Transverse colon (tissue), 4 donors: ENCODE measurements at regions not wholly inside any gene's neighbourhood (a gene's known extent, or its start where the extent isn't known, plus 50 kb on each side); places are given as distances from the start of the nearest gene placed in this dataset.

Experiments used
- DNase-seq: peaks from one replicate; pipeline ENCODE4 v3.0.0-alpha.2; 2019
- H3K27ac ChIP-seq, 4 donors: fragments of 200-600 bp; sonication (generic); 2 replicates each; pipeline ENCODE4 v1.5.1; 2016 to 2018; ENCODE audit warnings: inconsistent platforms in 4 of 4
- H3K27me3 ChIP-seq: fragments of 200-600 bp; sonication (generic); 2 replicates; pipeline ENCODE4 v1.5.1; 2017; ENCODE audit warnings: inconsistent platforms
- H3K36me3 ChIP-seq, 4 donors: fragments of 200-600 bp; sonication (generic); 2 replicates each; pipeline ENCODE4 v1.5.1; 2017 to 2019; ENCODE audit warnings: inconsistent platforms in 4 of 4
- H3K4me1 ChIP-seq, 4 donors: fragments of 200-600 bp; sonication (generic); 2 replicates each; pipeline ENCODE4 v1.5.1; 2017 to 2020; ENCODE audit warnings: inconsistent platforms in 4 of 4
- H3K4me3 ChIP-seq, 4 donors: fragments of 200-600 bp; sonication (generic); 1 replicate in 1 of 4; 2 replicates in 3 of 4; pipeline versions ENCODE4 v1.5.1 to v1.6.1; 2017 to 2019; ENCODE audit warnings: inconsistent platforms in 4 of 4
- H3K9me3 ChIP-seq, 2 donors: fragments of 200-600 bp; sonication (generic); 2 replicates each; pipeline ENCODE4 v1.5.1; 2017 to 2019; ENCODE audit warnings: inconsistent platforms in 2 of 2
- CTCF ChIP-seq, 5 experiments: fragments of 200-600 bp in 3 of 5; fragments of 450-650 bp in 2 of 5; sonication (generic) in 3 of 5; IDR thresholded peaks; 1 replicate in 2 of 5; 2 replicates in 3 of 5; pipeline ENCODE4 v1.5.1; 2016 to 2017; ENCODE audit warnings: antibody characterized with exemption in 5 of 5, inconsistent platforms in 3 of 5, mild to moderate bottlenecking in 2 of 5, moderate library complexity in 1 of 5
- EP300 ChIP-seq: sonication (generic); formaldehyde crosslinking; IDR thresholded peaks from one replicate; pipeline ENCODE4 v1.6.1; 2017; ENCODE audit warnings: antibody characterized with exemption, low read depth
- POLR2A ChIP-seq: fragments of 450-650 bp; IDR thresholded peaks from one replicate; pipeline ENCODE4 v1.6.1; 2016; ENCODE audit warnings: antibody characterized with exemption, mild to moderate bottlenecking, moderate library complexity
- POLR2AphosphoS5 ChIP-seq, 3 donors: sonication (generic); formaldehyde crosslinking; IDR thresholded peaks; one replicate each; pipeline ENCODE4 v1.6.1; 2016; ENCODE audit warnings: antibody characterized with exemption in 3 of 3
- WGBS, 2 donors: methylation state at CpG; one replicate each; pipeline ENCODE4 v1.1.5; 2018; ENCODE audit warnings: low coverage in 1 of 2; 5-methylcytosine and 5-hydroxymethylcytosine counted together
- in situ Hi-C, 4 donors: fragments of 200-750 bp; cut with MboI; loops; one replicate each; pipeline versions ENCODE4 v1.15.0 to v1.15.1; 2017; ENCODE audit warnings: low sequenced_read_pairs in 3 of 4, low pct_ligation_motif_present in 1 of 4, low pct_unique_long_range_greater_than_20kb in 1 of 4
- intact Hi-C: fragments of 100-400 bp; cut with DNase I; formaldehyde crosslinking; loops from one replicate; pipeline ENCODE4 v1.15.1; 2023; ENCODE audit warnings: low total_unique reads

DNA sequence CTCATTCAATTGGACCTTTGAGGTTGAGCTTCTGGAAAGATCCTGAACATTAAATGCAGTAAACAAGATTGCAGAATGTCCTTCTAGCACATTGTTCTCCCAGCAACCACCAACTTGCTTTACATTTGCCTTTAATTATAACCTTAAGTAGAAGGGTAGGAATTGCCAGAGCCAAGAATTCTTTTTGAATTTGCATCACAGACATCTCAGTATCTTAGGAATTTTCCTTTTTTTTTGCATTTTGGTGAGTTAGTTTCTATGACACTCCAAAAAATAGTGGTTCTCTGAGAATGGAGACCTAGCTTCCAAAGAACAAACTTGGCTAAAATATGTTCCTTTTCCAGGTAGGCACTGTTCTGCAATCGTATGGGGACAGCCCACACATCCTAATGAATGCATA lies 456.0 kb downstream of the GATA3 start:
- TF ChIP-seq POLR2A = no peak
- no peak for TF ChIP-seq EP300
- TF ChIP-seq POLR2AphosphoS5 (IDR thresholded peaks at IDR 0.05) = no peak
- TF ChIP-seq CTCF (IDR thresholded peaks at IDR 0.05) = no peak
- intact Hi-C loops (no loop called here), in situ Hi-C loops (no loop called here)
- Histone ChIP-seq H3K4me3 (no peak overlapping the region), H3K4me1 (no peaks in the 10 kb centered on the region), H3K27me3 (no peaks in the 10 kb centered on the region), H3K9me3 (no peaks in the 10 kb centered on the region), H3K36me3 (no peaks in the 10 kb centered on the region), H3K27ac (no peak overlapping the region)
- DNase-seq = no peak
- 80 to 83% methylated on average over 1 of the region's 1 CpG for WGBS, 2 donors

GRCh38 chr10:8511026-8511425 lies 456.5 kb downstream of the GATA3 start:
- Histone ChIP-seq H3K36me3 (no peaks in the 10 kb centered on the region), H3K4me3 (no peak overlapping the region), H3K4me1 (no peaks in the 10 kb centered on the region), H3K9me3 (no peaks in the 10 kb centered on the region), H3K27me3 (no peaks in the 10 kb centered on the region), H3K27ac (no peak overlapping the region)
- DNase-seq = no peak
- intact Hi-C loops = no loop called here
- 71 to 83% methylated on average over 2 to 4 of the region's 4 CpGs for WGBS, 2 donors
- no peak for TF ChIP-seq EP300
- no peak for TF ChIP-seq CTCF (IDR thresholded peaks at IDR 0.05)
- TF ChIP-seq POLR2A = no peak
- TF ChIP-seq POLR2AphosphoS5 (IDR thresholded peaks at IDR 0.05) = no peak
- in situ Hi-C loops = no loop called here

GRCh38 chr10:8513155-8514147 lies 459.0 kb downstream of the GATA3 start:
- in situ Hi-C loops = no loop called here
- Histone ChIP-seq H3K27ac (no peak overlapping the region), H3K27me3 (no peaks in the 10 kb centered on the region), H3K36me3 (no peaks in the 10 kb centered on the region), H3K4me1 (no peaks in the 10 kb centered on the region), H3K9me3 (no peaks in the 10 kb centered on the region), H3K4me3 (no peak overlapping the region)
- 88 to 98% methylated on average over 9 to 40 of the region's 41 CpGs for WGBS, 2 donors
- TF ChIP-seq POLR2A (no peak), EP300 (no peak), POLR2AphosphoS5 (IDR thresholded peaks at IDR 0.05) (no peak), CTCF (IDR thresholded peaks at IDR 0.05) (no peak)
- intact Hi-C loops = no loop called here
- no peak for DNase-seq

DNA sequence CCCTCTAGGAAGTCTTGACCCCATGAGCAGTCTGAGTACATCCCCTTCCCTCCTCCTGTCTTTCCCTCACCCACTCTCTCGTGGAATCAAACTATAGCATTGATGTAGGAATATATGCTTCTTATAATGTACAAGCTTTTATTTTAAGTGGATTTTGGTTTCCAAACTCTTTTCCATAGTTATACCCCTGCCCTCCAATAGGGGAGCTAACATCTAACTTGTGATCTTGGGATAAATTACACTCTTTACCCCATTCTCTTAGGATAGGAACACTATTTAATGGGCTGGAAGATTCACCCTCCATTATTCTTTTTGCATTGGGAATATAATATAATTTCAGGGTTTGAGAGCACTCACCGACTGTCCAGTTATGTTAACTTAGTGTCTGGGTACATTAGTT lies 465.9 kb downstream of the GATA3 start:
- no peaks in the 10 kb centered on the region for H3K4me1 ChIP-seq
- in situ Hi-C loops (no loop called here), intact Hi-C loops (no loop called here)
- WGBS, 2 donors = 46 to 64% methylated on average over 2 of the region's 2 CpGs
- no peak overlapping the region for H3K4me3 ChIP-seq
- H3K36me3 ChIP-seq = no peaks in the 10 kb centered on the region
- H3K27ac ChIP-seq = no peak overlapping the region
- no peaks in the 10 kb centered on the region for H3K27me3 ChIP-seq
- no peaks in the 10 kb centered on the region for H3K9me3 ChIP-seq
- DNase-seq = no peak
- TF ChIP-seq CTCF (IDR thresholded peaks at IDR 0.05) (no peak), POLR2A (no peak), EP300 (no peak), POLR2AphosphoS5 (IDR thresholded peaks at IDR 0.05) (no peak)
